IMR-90 (cell line): ENCODE measurements at regions not wholly inside any gene's neighbourhood (a gene's known extent, or its start where the extent isn't known, plus 50 kb on each side); places are given as distances from the start of the nearest gene placed in this dataset.

Experiments
- ATAC-seq: fragments of 200-7000 bp; cut with Tn5 transposase; 2 replicates; pipeline ENCODE4 v1.9.1; 2020; ENCODE audit warnings: low read depth, mild to moderate bottlenecking, moderate library complexity
- BruUV-seq: library from RNA; stranded (reverse); fragments of 400-500 nt; replicated peaks from 2 replicates; lab custom pipeline; 2021; lab: Mats Ljungman, UMichigan
- CTCF ChIA-PET: fragments of 300-600 bp; formaldehyde crosslinking; extraction: SDS; loops from one replicate; lab custom pipeline; 2021; ENCODE audit warnings: antibody characterized with exemption; lab: Yijun Ruan, JAX
- POLR2A ChIA-PET: fragments of 300-600 bp; sonication (Branson Sonifier 250); formaldehyde crosslinking; loops from one replicate; lab custom pipeline; 2022; ENCODE audit warnings: antibody characterized with exemption; ENCODE audit not compliant: unreplicated experiment; lab: Charles Lee
- DNase-seq: peaks from one replicate; pipeline ENCODE4 v3.0.0; 2013
- H2AFZ ChIP-seq: replicated peaks from 2 replicates; pipeline ENCODE3; 2013; ENCODE audit warnings: low read length, mild to moderate bottlenecking; ENCODE audit not compliant: poor library complexity
- H2AK5ac ChIP-seq: 2 replicates; pipeline ENCODE4 v1.6.1; 2013; ENCODE audit warnings: low read depth, low read length, inconsistent platforms
- H2AK9ac ChIP-seq: replicated peaks from 2 replicates; pipeline ENCODE3; 2013; ENCODE audit warnings: mild to moderate bottlenecking, low read depth, low read length, moderate library complexity; ENCODE audit not compliant: poor library complexity
- H2BK120ac ChIP-seq: 2 replicates; pipeline ENCODE4 v1.6.1; 2013; ENCODE audit warnings: low read depth, low read length, inconsistent platforms
- H2BK15ac ChIP-seq: 3 replicates; pipeline ENCODE4 v1.6.1; 2013; ENCODE audit warnings: low read depth, low read length, inconsistent platforms
- H2BK20ac ChIP-seq: 2 replicates; pipeline ENCODE4 v1.6.1; 2013; ENCODE audit warnings: low read depth, mild to moderate bottlenecking, inconsistent platforms, low read length, moderate library complexity
- H2BK5ac ChIP-seq: 2 replicates; pipeline ENCODE4 v1.6.1; 2013; ENCODE audit warnings: mild to moderate bottlenecking, low read depth, low read length, inconsistent platforms; ENCODE audit not compliant: poor library complexity, severe bottlenecking
- H3K14ac ChIP-seq: replicated peaks from 2 replicates; pipeline ENCODE4 v1.6.1; 2013; ENCODE audit warnings: low read depth, low read length, inconsistent platforms
- H3K18ac ChIP-seq: 2 replicates; pipeline ENCODE4 v1.6.1; 2013; ENCODE audit warnings: low read depth, low read length, control low read depth
- H3K23ac ChIP-seq: 2 replicates; pipeline ENCODE4 v1.6.1; 2013; ENCODE audit warnings: low read depth, low read length, inconsistent platforms
- H3K27ac ChIP-seq: 2 replicates; pipeline ENCODE4 v1.5.1; 2013; ENCODE audit warnings: mild to moderate bottlenecking, control low read depth, low read length; ENCODE audit not compliant: insufficient read depth
- H3K27me3 ChIP-seq: 2 replicates; pipeline ENCODE4 v1.6.1; 2013; ENCODE audit warnings: low read length; ENCODE audit not compliant: control insufficient read depth, insufficient read depth
- H3K36me3 ChIP-seq: 2 replicates; pipeline ENCODE4 v1.6.1; 2013; ENCODE audit warnings: low read length, mixed read lengths; ENCODE audit not compliant: control insufficient read depth, insufficient read depth
- H3K4ac ChIP-seq: 2 replicates; pipeline ENCODE4 v1.6.1; 2013; ENCODE audit warnings: low read depth, low read length, inconsistent platforms
- H3K4me1 ChIP-seq: 2 replicates; pipeline ENCODE4 v1.6.1; 2013; ENCODE audit warnings: low read length, mixed read lengths; ENCODE audit not compliant: control insufficient read depth, insufficient read depth
- H3K4me2 ChIP-seq: 2 replicates; pipeline ENCODE4 v1.6.1; 2013; ENCODE audit warnings: low read depth, mild to moderate bottlenecking, control low read depth, low read length, moderate library complexity
- H3K4me3 ChIP-seq: 2 replicates; pipeline ENCODE4 v1.5.1; 2013; ENCODE audit warnings: low read depth, mild to moderate bottlenecking, control low read depth, low read length, moderate library complexity; ENCODE audit not compliant: insufficient read depth
- H3K56ac ChIP-seq: 2 replicates; pipeline ENCODE4 v1.6.1; 2013; ENCODE audit warnings: low read length, inconsistent platforms; ENCODE audit not compliant: insufficient read depth; ENCODE audit errors: extremely low read depth
- H3K79me1 ChIP-seq, 2 experiments: 2 replicates each; pipeline ENCODE4 v1.6.1; 2013; ENCODE audit warnings: low read length in 2 of 2, inconsistent platforms in 1 of 2, low read depth in 1 of 2
- H3K9ac ChIP-seq: 2 replicates; pipeline ENCODE4 v1.6.1; 2013; ENCODE audit warnings: low read depth, low read length, control low read depth
- H3K9me1 ChIP-seq: 2 replicates; pipeline ENCODE4 v1.6.1; 2013; ENCODE audit warnings: low read length, inconsistent platforms; ENCODE audit not compliant: insufficient read depth
- H3K9me3 ChIP-seq: 2 replicates; pipeline ENCODE4 v1.6.1; 2013; ENCODE audit warnings: low read length; ENCODE audit not compliant: control insufficient read depth, insufficient read depth
- H4K20me1 ChIP-seq: 2 replicates; pipeline ENCODE4 v1.6.1; 2013; ENCODE audit warnings: low read length, inconsistent platforms; ENCODE audit not compliant: insufficient read depth
- H4K5ac ChIP-seq: 2 replicates; pipeline ENCODE4 v1.6.1; 2013; ENCODE audit warnings: mild to moderate bottlenecking, low read depth, low read length, control low read depth
- H4K8ac ChIP-seq, 2 experiments: 2 replicates each; pipeline ENCODE4 v1.6.1; 2013; ENCODE audit warnings: low read depth in 2 of 2, low read length in 2 of 2, control low read depth in 1 of 2, inconsistent platforms in 1 of 2
- H4K91ac ChIP-seq: 2 replicates; pipeline ENCODE4 v1.6.1; 2013; ENCODE audit warnings: low read depth, low read length, inconsistent platforms; ENCODE audit not compliant: insufficient read depth
- SMC3 ChIP-seq: fragments of 150-350 bp; IDR thresholded peaks from 2 replicates; pipeline ENCODE4 v1.6.1; 2016; ENCODE audit warnings: low read depth, mild to moderate bottlenecking, antibody characterized with exemption, low read length, moderate library complexity
- WGBS, 2 experiments: methylation state at CpG; one replicate each; pipeline versions ENCODE4 v1.1.5 to v1.1.7; 2013; ENCODE audit warnings: missing lambda C conversion rate in 2 of 2; ENCODE audit not compliant: insufficient read length in 1 of 2; ENCODE audit errors: extremely low coverage in 2 of 2; 5-methylcytosine and 5-hydroxymethylcytosine counted together
- dilution Hi-C: fragments of 300-500 bp; cut with HindIII; formaldehyde crosslinking; loops from one replicate; pipeline ENCODE4 v1.14.3; 2018; ENCODE audit warnings: low sequenced_read_pairs; ENCODE audit not compliant: unreplicated experiment
- in situ Hi-C: fragments of 300-500 bp; cut with MboI; formaldehyde crosslinking; loops from 3 replicates; pipeline ENCODE4 v1.14.3; 2019; ENCODE audit warnings: low sequenced_read_pairs, inconsistent platforms, mixed read lengths
- intact Hi-C: fragments of 100-400 bp; cut with micrococcal nuclease; formaldehyde crosslinking; loops from 2 replicates; pipeline ENCODE4 v1.10.0; 2022

DNA sequence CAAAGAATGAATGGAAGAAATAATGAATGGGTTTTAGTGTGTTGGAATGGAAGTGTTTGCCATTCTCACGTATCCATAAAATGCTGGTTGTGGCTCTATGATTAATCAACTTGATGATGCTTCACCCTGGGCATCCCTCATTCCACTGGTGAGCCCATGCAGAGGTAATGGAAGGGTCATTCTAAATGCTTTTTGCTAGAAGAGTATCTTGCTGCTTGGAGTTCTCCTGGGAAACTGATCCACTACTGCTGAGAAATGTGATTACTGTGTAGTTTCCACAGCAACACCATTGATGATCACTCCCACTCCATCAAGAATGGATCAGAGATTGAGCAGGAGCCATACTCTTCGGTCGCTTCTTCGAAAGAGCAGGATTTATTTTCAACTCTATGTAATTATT is 101.6 kb downstream of the ARL5B start:
- Histone ChIP-seq H2BK120ac (no peak overlapping the region), H2BK5ac (no peak overlapping the region), H3K56ac (no peak overlapping the region), H3K27me3 (no peaks in the 10 kb centered on the region; the same call in 1 of the 2 replicates), H3K9ac (no peak overlapping the region), H2AK5ac (no peak overlapping the region), H2AFZ (no peak overlapping the region), H3K4me2 (no peak overlapping the region), H3K4ac (no peak overlapping the region), H3K79me1 (no peaks in the 10 kb centered on the region), H3K4me3 (no peak overlapping the region), H2BK15ac (no peak overlapping the region), H2BK20ac (no peak overlapping the region), H4K20me1 (no peaks in the 10 kb centered on the region), H3K4me1 (no peaks in the 10 kb centered on the region), H3K27ac (no peak overlapping the region), H3K18ac (no peak overlapping the region), H4K5ac (no peak overlapping the region), H3K14ac (no peak overlapping the region), H3K9me3 (no peaks in the 10 kb centered on the region), H4K8ac (no peak overlapping the region), H3K36me3 (no peaks in the 10 kb centered on the region), H3K23ac (no peak overlapping the region), H2AK9ac (no peak overlapping the region), H4K91ac (no peak overlapping the region), H3K9me1 (no peaks in the 10 kb centered on the region)
- no TSS peak for BruUV-seq
- intact Hi-C loops: no loop called here
- in situ Hi-C loops: no loop called here
- ATAC-seq (no peak), DNase-seq (no peak)
- no peak for TF ChIP-seq SMC3
- POLR2A ChIA-PET: no interaction called here
- WGBS, 2 experiments: no CpG with 5 or more reads among the region's 4 CpGs
- CTCF ChIA-PET: no interaction called here
- dilution Hi-C loops: no loop called here
